22Rv1 (cell line): ENCODE measurements at regions not wholly inside any gene's neighbourhood (a gene's known extent, or its start where the extent isn't known, plus 50 kb on each side); places are given as distances from the start of the nearest gene placed in this dataset.

Experiments used
- H3K27ac ChIP-seq: fragments of 450-650 bp; 2 replicates; pipeline ENCODE4 v1.5.1; 2017
- ZFX ChIP-seq: fragments of 450-650 bp; IDR thresholded peaks from 2 replicates; pipeline ENCODE4 v1.6.1; 2017; ENCODE audit warnings: antibody characterized with exemption, borderline replicate concordance
- TF ChIP-seq, protein P1 (sequence below): fragments of 450-650 bp; IDR thresholded peaks from 2 replicates; pipeline ENCODE4 v1.5.1; 2017; ENCODE audit warnings: mild to moderate bottlenecking

DNA sequence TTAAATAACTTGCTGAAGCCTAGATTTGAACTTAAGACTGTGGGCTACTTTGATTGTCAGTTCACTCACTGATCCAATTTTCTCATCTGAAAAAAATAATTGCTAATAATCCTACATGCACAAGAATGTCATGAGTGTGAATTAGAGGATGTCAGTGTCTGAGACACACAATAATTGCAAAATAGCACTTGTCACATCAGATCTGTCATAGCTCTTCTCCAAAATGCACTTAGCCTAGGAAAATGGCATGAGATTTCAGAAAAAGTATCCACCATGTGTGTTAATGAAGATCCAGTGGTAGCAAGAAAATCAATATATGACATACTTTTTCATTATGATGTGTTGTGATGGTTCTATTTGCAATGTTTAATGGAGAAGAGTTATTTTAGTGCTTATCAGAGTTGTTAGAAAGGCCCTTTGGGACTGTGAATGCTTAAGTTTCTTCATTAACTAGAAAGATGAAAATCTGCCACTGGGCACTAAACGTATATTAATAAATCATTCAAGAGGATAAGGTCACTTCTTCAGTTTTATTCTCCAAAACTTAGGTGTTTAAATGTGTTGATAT, 786.2 kb downstream of the C6orf118 start:
- TF ChIP-seq, protein P1, sequence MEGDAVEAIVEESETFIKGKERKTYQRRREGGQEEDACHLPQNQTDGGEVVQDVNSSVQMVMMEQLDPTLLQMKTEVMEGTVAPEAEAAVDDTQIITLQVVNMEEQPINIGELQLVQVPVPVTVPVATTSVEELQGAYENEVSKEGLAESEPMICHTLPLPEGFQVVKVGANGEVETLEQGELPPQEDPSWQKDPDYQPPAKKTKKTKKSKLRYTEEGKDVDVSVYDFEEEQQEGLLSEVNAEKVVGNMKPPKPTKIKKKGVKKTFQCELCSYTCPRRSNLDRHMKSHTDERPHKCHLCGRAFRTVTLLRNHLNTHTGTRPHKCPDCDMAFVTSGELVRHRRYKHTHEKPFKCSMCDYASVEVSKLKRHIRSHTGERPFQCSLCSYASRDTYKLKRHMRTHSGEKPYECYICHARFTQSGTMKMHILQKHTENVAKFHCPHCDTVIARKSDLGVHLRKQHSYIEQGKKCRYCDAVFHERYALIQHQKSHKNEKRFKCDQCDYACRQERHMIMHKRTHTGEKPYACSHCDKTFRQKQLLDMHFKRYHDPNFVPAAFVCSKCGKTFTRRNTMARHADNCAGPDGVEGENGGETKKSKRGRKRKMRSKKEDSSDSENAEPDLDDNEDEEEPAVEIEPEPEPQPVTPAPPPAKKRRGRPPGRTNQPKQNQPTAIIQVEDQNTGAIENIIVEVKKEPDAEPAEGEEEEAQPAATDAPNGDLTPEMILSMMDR, result no peak
- no peak for TF ChIP-seq ZFX
- H3K27ac ChIP-seq, result no peak overlapping the region

DNA sequence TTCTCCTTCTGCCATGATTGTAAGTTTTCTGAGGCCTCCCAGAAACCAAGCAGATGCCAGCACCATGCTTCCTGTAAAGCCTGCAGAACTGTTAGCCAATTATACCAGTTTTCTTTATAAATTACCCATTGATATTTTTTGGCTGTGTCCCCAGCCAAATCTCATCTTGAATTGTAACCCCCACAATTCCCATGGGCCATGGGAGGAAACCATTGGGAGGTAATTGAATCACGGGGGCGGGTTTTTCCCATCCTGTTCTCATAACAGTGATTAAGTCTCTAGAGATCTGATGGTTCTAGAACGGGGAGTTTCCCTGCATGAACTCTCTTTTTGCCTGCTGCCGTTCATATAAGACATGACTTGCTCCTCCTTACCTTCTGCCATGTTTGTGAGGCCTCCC, 788.5 kb downstream of the C6orf118 start:
- TF ChIP-seq, protein P1, result no peak
- no peak for TF ChIP-seq ZFX
- H3K27ac ChIP-seq, result no peak overlapping the region

DNA sequence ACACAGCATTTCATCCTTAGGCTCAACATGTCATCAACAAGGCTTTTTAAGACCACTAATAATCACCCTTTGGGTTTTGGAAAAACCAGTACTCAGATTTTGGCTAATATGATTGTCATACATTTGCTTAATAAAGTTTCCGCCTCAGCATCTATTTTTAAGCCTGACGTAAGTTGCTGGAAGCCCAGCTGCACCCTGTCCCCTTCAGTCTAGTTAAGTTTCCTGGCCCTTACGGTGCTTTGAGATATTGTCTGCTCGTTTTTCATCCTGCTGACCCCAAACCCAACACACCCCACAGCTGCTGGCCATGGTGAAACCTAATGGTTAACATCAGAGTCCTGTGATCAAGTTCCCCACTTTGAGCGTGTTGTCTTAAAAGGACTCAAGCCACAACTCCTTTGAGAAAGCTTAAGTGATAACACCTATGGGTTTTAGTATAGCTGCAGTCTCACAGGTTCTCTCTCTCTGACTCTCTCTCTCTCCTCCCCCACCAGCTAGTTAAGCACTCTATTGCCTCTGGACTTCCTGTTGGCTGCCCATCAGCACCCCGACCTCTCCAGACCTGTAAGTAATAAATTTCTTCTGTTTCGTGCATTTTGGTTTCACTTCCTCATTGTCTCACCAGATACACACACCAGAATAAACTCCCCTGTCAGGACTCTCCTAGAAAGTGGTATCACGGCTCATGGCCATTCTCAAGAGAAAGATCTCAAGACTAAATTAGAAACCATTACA, 802.0 kb downstream of the C6orf118 start:
- H3K27ac ChIP-seq, result no peak overlapping the region
- TF ChIP-seq, protein P1, result no peak
- TF ChIP-seq ZFX, result no peak

DNA sequence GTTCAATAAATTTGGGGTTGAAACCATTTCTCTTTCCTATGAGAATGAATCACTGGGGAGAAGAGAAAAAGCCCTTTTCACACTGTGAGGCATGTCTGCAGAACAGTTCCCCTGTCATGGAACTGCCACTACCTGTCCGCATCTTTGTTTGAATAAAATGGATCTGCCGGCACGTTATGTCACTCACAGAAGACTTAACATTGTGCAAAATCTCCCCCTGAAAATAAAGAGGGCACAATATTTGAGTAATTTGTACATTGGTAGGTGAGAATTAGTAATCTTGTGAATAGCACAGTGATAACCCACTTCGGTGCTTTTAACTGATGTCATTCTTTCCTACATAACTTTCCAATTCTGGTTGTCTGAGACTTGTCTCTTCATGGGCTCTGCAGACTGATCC, 804.0 kb downstream of the C6orf118 start:
- TF ChIP-seq, protein P1, result no peak
- no peak for TF ChIP-seq ZFX

GRCh38 chr6:164502833-164503232, 806.6 kb downstream of the C6orf118 start:
- no peak overlapping the region for H3K27ac ChIP-seq
- TF ChIP-seq ZFX, result no peak
- TF ChIP-seq, protein P1, result no peak

More for the DNA sequence above, 804.0 kb downstream of the C6orf118 start:
- no peak overlapping the region for H3K27ac ChIP-seq

- no peak overlapping the region for H3K27ac ChIP-seq
- TF ChIP-seq ZFX, result no peak
- TF ChIP-seq, protein P1, result no peak
Measured at GRCh38 chr6:164495882-164496495, 813.4 kb downstream of the C6orf118 start.

DNA sequence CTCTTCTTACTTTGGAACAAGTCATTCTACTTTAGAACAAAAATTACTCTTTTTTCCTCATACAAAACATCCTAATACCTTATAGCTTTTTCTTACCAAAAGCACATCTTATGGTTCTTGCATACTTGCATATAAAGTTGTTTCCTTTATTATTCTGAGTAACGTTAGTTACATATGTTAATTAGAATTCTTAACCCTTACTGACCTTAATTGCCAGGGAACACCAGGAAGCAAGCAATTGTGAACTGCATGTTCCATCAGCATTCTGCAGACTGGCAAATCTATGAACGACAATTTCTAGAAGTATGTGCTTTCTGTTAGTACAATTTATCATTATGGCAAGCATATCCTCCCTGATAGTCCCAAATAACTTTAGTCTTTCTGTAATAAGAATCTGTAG, 831.0 kb downstream of the C6orf118 start:
- TF ChIP-seq, protein P1, result no peak
- no peak for TF ChIP-seq ZFX
- H3K27ac ChIP-seq, result no peak overlapping the region
